Tibial nerve (tissue), 4 donors: ENCODE measurements at regions not wholly inside any gene's neighbourhood (a gene's known extent, or its start where the extent isn't known, plus 50 kb on each side); places are given as distances from the start of the nearest gene placed in this dataset.
"Not testable (repeated sequence)": the region's sequence is repeated elsewhere in the genome, so short reads cannot be mapped to it uniquely, and the experiment has no call there.

Source experiments
- DNase-seq, 2 donors: peaks; one replicate each; pipeline ENCODE4 v3.0.0-alpha.2; 2019; ENCODE audit warnings: low spot score in 2 of 2
- H3K27ac ChIP-seq, 4 donors: fragments of 200-600 bp; sonication (generic) in 3 of 4; one replicate each; pipeline ENCODE4 v1.5.1; 2017 to 2019; ENCODE audit warnings: mild to moderate bottlenecking in 1 of 4
- H3K27me3 ChIP-seq, 2 donors: fragments of 200-600 bp; sonication (generic) in 1 of 2; one replicate each; pipeline versions ENCODE4 v1.5.1 to v1.6.0; 2017 to 2019
- H3K36me3 ChIP-seq, 3 donors: fragments of 200-600 bp; sonication (generic); one replicate each; pipeline ENCODE4 v1.5.1; 2018 to 2019
- H3K4me1 ChIP-seq, 4 donors: fragments of 200-600 bp; sonication (generic) in 3 of 4; one replicate each; pipeline ENCODE4 v1.5.1; 2017 to 2019
- H3K4me3 ChIP-seq, 4 donors: fragments of 200-600 bp; sonication (generic) in 3 of 4; one replicate each; pipeline ENCODE4 v1.5.1; 2017 to 2019; ENCODE audit warnings: mild to moderate bottlenecking in 1 of 4, moderate library complexity in 1 of 4
- H3K9me3 ChIP-seq, 4 donors: fragments of 200-600 bp; sonication (generic) in 3 of 4; one replicate each; pipeline ENCODE4 v1.5.1; 2017 to 2019
- EP300 ChIP-seq, 2 donors: sonication (generic); formaldehyde crosslinking; IDR thresholded peaks; one replicate each; pipeline ENCODE4 v1.6.1; 2017; ENCODE audit warnings: antibody characterized with exemption in 2 of 2, mild to moderate bottlenecking in 1 of 2
- POLR2A ChIP-seq, 2 donors: fragments of 450-650 bp; IDR thresholded peaks; one replicate each; pipeline ENCODE4 v1.6.1; 2017; ENCODE audit warnings: antibody characterized with exemption in 2 of 2, mild to moderate bottlenecking in 2 of 2, moderate library complexity in 2 of 2
- WGBS, 2 donors: methylation state at CpG; one replicate each; pipeline ENCODE4 v1.1.5; 2018; 5-methylcytosine and 5-hydroxymethylcytosine counted together
- TF ChIP-seq, protein P1 (sequence below), 5 experiments: fragments of 200-600 bp in 3 of 5; fragments of 450-650 bp in 2 of 5; sonication (generic) in 3 of 5; IDR thresholded peaks; one replicate each; pipeline ENCODE4 v1.5.1; 2016 to 2019; ENCODE audit warnings: antibody characterized with exemption in 5 of 5, mild to moderate bottlenecking in 3 of 5, moderate library complexity in 2 of 5

DNA sequence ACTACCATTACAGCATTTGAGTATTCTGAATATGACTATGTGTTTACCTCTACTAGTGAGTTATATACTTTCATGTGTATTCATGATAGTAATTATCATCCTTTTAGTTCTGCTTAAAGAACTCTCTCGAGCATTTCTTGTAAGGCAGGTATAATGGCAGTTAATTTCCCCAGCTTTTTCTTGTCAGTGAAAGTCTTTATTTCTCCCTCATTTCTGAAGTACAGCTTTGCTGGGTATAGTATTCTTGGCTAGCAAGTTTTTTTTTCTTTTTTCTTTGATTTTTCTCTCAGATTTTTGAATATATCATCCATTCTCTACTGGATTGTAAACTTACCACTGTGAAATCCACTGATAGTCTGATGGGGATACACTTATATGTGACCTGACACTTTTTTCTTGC, 165.9 kb upstream of the ARHGAP5 start:
- H3K4me3 ChIP-seq: no peak overlapping the region
- 86 to 100% methylated on average over 1 of the region's 1 CpG for WGBS, 2 donors
- no peaks in the 10 kb centered on the region for H3K27me3 ChIP-seq
- no peak overlapping the region for H3K27ac ChIP-seq
- H3K9me3 ChIP-seq: peaks cover 0 to 29% (median 3%) of the 10 kb centered on the region in 4 donors
- DNase-seq: no peak
- no peaks in the 10 kb centered on the region for H3K4me1 ChIP-seq
- no peaks in the 10 kb centered on the region for H3K36me3 ChIP-seq
- TF ChIP-seq, protein P1, sequence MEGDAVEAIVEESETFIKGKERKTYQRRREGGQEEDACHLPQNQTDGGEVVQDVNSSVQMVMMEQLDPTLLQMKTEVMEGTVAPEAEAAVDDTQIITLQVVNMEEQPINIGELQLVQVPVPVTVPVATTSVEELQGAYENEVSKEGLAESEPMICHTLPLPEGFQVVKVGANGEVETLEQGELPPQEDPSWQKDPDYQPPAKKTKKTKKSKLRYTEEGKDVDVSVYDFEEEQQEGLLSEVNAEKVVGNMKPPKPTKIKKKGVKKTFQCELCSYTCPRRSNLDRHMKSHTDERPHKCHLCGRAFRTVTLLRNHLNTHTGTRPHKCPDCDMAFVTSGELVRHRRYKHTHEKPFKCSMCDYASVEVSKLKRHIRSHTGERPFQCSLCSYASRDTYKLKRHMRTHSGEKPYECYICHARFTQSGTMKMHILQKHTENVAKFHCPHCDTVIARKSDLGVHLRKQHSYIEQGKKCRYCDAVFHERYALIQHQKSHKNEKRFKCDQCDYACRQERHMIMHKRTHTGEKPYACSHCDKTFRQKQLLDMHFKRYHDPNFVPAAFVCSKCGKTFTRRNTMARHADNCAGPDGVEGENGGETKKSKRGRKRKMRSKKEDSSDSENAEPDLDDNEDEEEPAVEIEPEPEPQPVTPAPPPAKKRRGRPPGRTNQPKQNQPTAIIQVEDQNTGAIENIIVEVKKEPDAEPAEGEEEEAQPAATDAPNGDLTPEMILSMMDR (IDR thresholded peaks at IDR 0.05): no peak
- TF ChIP-seq EP300 (IDR thresholded peaks at IDR 0.05): no peak

DNA sequence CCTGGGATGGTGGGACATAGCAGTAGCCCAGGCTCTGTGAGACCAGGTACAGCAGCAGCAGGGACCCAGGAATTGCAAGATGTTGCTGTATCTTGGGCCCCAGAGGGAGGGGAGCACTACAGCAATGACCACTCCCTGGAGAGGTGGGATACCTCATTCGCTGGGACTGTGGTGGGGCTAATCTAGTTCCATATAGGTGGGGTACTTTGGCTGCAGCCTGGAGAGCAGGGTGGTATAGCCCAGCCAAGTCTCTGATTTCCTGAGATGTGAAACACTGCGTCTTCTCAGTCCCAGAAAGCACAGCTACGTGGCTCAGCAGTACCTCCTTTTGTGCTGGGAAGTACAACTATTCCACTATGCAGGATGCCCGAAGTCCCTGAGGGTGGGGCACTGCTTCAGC, 163.7 kb upstream of the ARHGAP5 start:
- TF ChIP-seq EP300 (IDR thresholded peaks at IDR 0.05) (no peak), POLR2A (IDR thresholded peaks at IDR 0.05) (no peak)
- no peak for DNase-seq
- Histone ChIP-seq H3K27ac (no peak overlapping the region), H3K27me3 (no peaks in the 10 kb centered on the region), H3K4me3 (no peak overlapping the region), H3K36me3 (no peaks in the 10 kb centered on the region), H3K4me1 (no peaks in the 10 kb centered on the region), H3K9me3 (peaks cover 0 to 29% (median 3%) of the 10 kb centered on the region in 4 donors)
- 88 to 92% methylated on average over 4 of the region's 4 CpGs for WGBS, 2 donors

DNA sequence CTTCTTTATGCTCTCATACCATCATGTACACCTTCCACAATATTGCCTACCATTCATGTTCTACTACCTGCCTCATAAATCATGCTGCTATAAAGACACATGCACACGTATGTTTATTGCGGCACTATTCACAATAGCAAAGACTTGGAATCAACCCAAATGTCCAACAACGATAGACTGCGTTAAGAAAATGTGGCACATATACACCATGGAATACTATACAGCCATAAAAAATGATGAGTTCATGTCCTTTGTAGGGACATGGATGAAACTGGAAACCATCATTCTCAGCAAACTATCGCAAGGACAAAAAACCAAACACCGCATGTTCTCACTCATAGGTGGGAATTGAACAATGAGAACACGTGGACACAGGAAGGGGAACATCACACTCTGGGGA, 158.8 kb upstream of the ARHGAP5 start:
- WGBS, 2 donors: 91 to 95% methylated on average over 5 to 6 of the region's 7 CpGs
- H3K4me3 ChIP-seq, H3K27me3 ChIP-seq, H3K36me3 ChIP-seq, H3K9me3 ChIP-seq, H3K4me1 ChIP-seq, H3K27ac ChIP-seq, DNase-seq: not testable (repeated sequence)

GRCh38 chr14:31920001-31920400, 157.1 kb upstream of the ARHGAP5 start:
- no peak for TF ChIP-seq EP300 (IDR thresholded peaks at IDR 0.05)
- no peak for TF ChIP-seq POLR2A (IDR thresholded peaks at IDR 0.05)
- TF ChIP-seq, protein P1 (IDR thresholded peaks at IDR 0.05): no peak
- Histone ChIP-seq H3K36me3 (no peaks in the 10 kb centered on the region), H3K27me3 (no peaks in the 10 kb centered on the region), H3K27ac (no peak overlapping the region), H3K4me1 (no peaks in the 10 kb centered on the region), H3K9me3 (no peaks in the 10 kb centered on the region), H3K4me3 (no peak overlapping the region)
- no peak for DNase-seq
- WGBS, 2 donors: 58 to 70% methylated on average over 1 of the region's 1 CpG

GRCh38 chr14:31920989-31921650, 156.0 kb upstream of the ARHGAP5 start:
- no peak for DNase-seq
- no peaks in the 10 kb centered on the region for H3K4me1 ChIP-seq
- no peaks in the 10 kb centered on the region for H3K9me3 ChIP-seq
- no peak for TF ChIP-seq POLR2A (IDR thresholded peaks at IDR 0.05)
- no peaks in the 10 kb centered on the region for H3K27me3 ChIP-seq
- 93 to 97% methylated on average over 5 of the region's 5 CpGs for WGBS, 2 donors
- H3K36me3 ChIP-seq: no peaks in the 10 kb centered on the region
- H3K4me3 ChIP-seq: no peak overlapping the region
- H3K27ac ChIP-seq: no peak overlapping the region

DNA sequence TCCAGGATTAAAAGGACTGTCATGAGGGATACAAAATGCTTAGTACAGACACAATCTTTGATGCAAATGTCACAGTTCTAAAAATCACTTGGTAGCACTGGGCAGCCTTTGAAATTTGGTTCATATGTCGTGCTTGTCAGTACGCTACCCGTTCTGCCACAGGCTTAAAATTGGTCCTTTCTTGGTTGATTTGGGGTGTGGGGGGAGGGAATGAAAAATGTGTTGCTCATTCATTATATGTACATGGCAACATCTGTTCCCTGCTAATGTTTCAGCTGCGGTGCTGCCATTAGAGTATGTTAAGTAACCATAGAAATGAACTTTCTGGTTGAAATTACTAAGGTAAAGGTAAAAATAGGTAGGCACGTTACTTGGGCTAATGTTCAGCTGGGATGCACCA, 155.4 kb upstream of the ARHGAP5 start:
- H3K4me1 ChIP-seq: peaks cover 0 to 4% (median under 1%) of the 10 kb centered on the region in 4 donors
- TF ChIP-seq, protein P1 (IDR thresholded peaks at IDR 0.05): no peak
- no peak for TF ChIP-seq EP300 (IDR thresholded peaks at IDR 0.05)
- no peak for TF ChIP-seq POLR2A (IDR thresholded peaks at IDR 0.05)
- H3K27ac ChIP-seq: no peak overlapping the region
- no peak for DNase-seq
- H3K36me3 ChIP-seq: no peaks in the 10 kb centered on the region
- H3K27me3 ChIP-seq: no peaks in the 10 kb centered on the region
- no peaks in the 10 kb centered on the region for H3K9me3 ChIP-seq
- 76% methylated on average over 5 of the region's 5 CpGs for WGBS, 2 donors
- no peak overlapping the region for H3K4me3 ChIP-seq

- H3K36me3 ChIP-seq: no peaks in the 10 kb centered on the region
- 67 to 68% methylated on average over 1 of the region's 1 CpG for WGBS, 2 donors
- H3K4me1 ChIP-seq: peaks cover 0 to 18% (median 12%) of the 10 kb centered on the region in 4 donors
- no peaks in the 10 kb centered on the region for H3K9me3 ChIP-seq
- H3K27ac ChIP-seq: peak overlapping the region in 2 of 4 donors; percentile 38 to 79
- H3K27me3 ChIP-seq: no peaks in the 10 kb centered on the region
- DNase-seq: no peak
- no peak overlapping the region for H3K4me3 ChIP-seq
- TF ChIP-seq, protein P1 (IDR thresholded peaks at IDR 0.05): peak; percentile 30 to 49 (median 32)
- TF ChIP-seq POLR2A (IDR thresholded peaks at IDR 0.05): no peak
Observed at GRCh38 chr14:31926123-31926522, 151.0 kb upstream of the ARHGAP5 start.
